ENCODE measurements at regions not wholly inside any gene's neighbourhood (a gene's known extent, or its start where the extent isn't known, plus 50 kb on each side); places are given as distances from the start of the nearest gene placed in this dataset.

- H3K27ac Mint-ChIP-seq (ENCODE audit: unreplicated experiment): no peak overlapping the region
- TF ChIP-seq, protein P1, sequence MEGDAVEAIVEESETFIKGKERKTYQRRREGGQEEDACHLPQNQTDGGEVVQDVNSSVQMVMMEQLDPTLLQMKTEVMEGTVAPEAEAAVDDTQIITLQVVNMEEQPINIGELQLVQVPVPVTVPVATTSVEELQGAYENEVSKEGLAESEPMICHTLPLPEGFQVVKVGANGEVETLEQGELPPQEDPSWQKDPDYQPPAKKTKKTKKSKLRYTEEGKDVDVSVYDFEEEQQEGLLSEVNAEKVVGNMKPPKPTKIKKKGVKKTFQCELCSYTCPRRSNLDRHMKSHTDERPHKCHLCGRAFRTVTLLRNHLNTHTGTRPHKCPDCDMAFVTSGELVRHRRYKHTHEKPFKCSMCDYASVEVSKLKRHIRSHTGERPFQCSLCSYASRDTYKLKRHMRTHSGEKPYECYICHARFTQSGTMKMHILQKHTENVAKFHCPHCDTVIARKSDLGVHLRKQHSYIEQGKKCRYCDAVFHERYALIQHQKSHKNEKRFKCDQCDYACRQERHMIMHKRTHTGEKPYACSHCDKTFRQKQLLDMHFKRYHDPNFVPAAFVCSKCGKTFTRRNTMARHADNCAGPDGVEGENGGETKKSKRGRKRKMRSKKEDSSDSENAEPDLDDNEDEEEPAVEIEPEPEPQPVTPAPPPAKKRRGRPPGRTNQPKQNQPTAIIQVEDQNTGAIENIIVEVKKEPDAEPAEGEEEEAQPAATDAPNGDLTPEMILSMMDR (conservative IDR thresholded peaks at IDR 0.05): no peak
- peaks cover 2% of the 10 kb centered on the region for H3K36me3 Mint-ChIP-seq (ENCODE audit: low read depth)
- H3K27me3 Mint-ChIP-seq (ENCODE audit: low read depth): no peaks in the 10 kb centered on the region
- no peak for DNase-seq (ENCODE audit: low read depth, low spot score)
- H3K4me3 Mint-ChIP-seq: no peak overlapping the region
- H3K4me1 Mint-ChIP-seq: no peaks in the 10 kb centered on the region
- peaks cover 12% of the 10 kb centered on the region for H3K9me3 Mint-ChIP-seq
Measured at GRCh38 chr3:34139566-34139965, 341.1 kb downstream of the PDCD6IP start.

DNA sequence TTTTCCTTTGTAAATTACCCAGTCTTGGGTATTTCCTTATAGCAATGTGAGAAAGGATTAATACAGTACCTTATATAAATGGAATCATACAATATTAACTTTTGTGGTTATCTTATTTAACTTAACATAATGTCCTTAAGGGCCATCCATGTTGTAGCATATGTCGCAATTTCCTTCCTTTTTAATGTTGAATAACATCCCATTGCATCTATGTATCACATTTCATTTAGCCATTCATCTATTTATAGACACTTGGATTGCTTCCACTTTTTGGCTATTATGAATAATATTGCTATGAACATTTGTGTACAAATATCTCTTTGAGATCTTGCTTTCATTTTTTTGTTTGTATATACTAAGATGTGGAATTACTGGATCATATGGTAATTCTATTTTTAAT is 342.2 kb downstream of the PDCD6IP start:
- peaks cover 5% of the 10 kb centered on the region for H3K9me3 Mint-ChIP-seq
- peaks cover 3% of the 10 kb centered on the region for H3K4me1 Mint-ChIP-seq
- no peak overlapping the region for H3K27ac Mint-ChIP-seq (ENCODE audit: unreplicated experiment)
- H3K36me3 Mint-ChIP-seq (ENCODE audit: low read depth): no peaks in the 10 kb centered on the region
- no peak overlapping the region for H3K4me3 Mint-ChIP-seq
- no peaks in the 10 kb centered on the region for H3K27me3 Mint-ChIP-seq (ENCODE audit: low read depth)
- TF ChIP-seq, protein P1 (conservative IDR thresholded peaks at IDR 0.05): no peak
- DNase-seq (ENCODE audit: low read depth, low spot score): no peak

DNA sequence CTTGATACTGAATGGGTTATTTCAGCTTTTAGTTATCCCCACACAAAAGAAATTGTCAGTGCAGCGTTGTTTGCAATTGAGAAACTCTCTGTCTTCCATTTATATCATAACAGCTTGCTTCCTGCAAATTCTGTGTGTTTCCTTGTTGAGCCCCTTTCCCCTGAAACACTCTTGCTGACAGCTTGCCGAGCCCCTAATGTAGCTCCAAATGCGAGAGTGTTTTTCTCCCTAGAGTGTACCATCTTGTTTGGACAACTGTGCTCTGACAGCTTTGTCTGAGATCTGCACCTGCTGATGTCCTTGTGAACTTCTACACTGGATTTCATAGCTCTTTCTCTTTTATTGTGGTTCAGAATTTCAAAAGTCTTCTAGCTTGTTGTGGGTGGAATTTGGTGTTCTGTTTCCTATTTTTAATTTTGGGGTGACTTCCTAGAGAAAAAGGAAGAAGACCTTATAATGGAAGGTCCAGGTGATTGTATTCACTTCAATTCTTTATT is 343.5 kb downstream of the PDCD6IP start:
- Mint-ChIP-seq H3K27me3 (ENCODE audit: low read depth) (no peaks in the 10 kb centered on the region), H3K4me3 (no peak overlapping the region), H3K27ac (ENCODE audit: unreplicated experiment) (no peak overlapping the region), H3K9me3 (peaks cover 3% of the 10 kb centered on the region), H3K36me3 (ENCODE audit: low read depth) (no peaks in the 10 kb centered on the region), H3K4me1 (peaks cover 8% of the 10 kb centered on the region)
- TF ChIP-seq, protein P1 (conservative IDR thresholded peaks at IDR 0.05): no peak
- DNase-seq (ENCODE audit: low read depth, low spot score): no peak

DNA sequence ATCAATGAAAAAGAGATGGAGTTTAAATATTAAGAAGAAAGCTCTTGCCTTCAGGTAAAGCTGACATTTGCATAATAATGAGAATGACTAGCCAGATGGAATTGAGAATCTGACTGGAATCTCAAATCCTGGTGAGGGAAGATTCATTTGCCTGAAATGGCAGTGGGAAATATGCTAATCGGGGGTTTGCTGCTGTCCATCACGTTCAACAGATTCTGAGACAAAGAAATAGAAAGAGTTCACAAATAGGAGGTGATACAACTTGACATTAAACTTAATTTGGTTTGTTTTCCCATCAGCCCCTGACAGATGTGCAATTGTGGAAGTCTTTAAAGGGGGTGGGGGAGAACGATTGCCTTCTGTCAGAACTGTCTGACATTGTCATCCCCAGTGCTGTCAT is 347.4 kb downstream of the PDCD6IP start:
- TF ChIP-seq, protein P1 (conservative IDR thresholded peaks at IDR 0.05): no peak
- Mint-ChIP-seq H3K36me3 (ENCODE audit: low read depth) (no peaks in the 10 kb centered on the region), H3K27ac (ENCODE audit: unreplicated experiment) (no peak overlapping the region)

GRCh38 chr3:34146596-34146995 is 348.2 kb downstream of the PDCD6IP start:
- H3K27me3 Mint-ChIP-seq (ENCODE audit: low read depth): no peaks in the 10 kb centered on the region
- peaks cover 14% of the 10 kb centered on the region for H3K4me1 Mint-ChIP-seq
- H3K9me3 Mint-ChIP-seq: no peaks in the 10 kb centered on the region
- no peak overlapping the region for H3K4me3 Mint-ChIP-seq
- DNase-seq (ENCODE audit: low read depth, low spot score): no peak
- no peak overlapping the region for H3K27ac Mint-ChIP-seq (ENCODE audit: unreplicated experiment)
- H3K36me3 Mint-ChIP-seq (ENCODE audit: low read depth): no peaks in the 10 kb centered on the region
- TF ChIP-seq, protein P1 (conservative IDR thresholded peaks at IDR 0.05): no peak

More for the DNA sequence above, 347.4 kb downstream of the PDCD6IP start:
- Mint-ChIP-seq H3K9me3 (no peaks in the 10 kb centered on the region), H3K4me1 (peaks cover 14% of the 10 kb centered on the region), H3K27me3 (ENCODE audit: low read depth) (no peaks in the 10 kb centered on the region), H3K4me3 (no peak overlapping the region)
- DNase-seq (ENCODE audit: low read depth, low spot score): no peak

DNA sequence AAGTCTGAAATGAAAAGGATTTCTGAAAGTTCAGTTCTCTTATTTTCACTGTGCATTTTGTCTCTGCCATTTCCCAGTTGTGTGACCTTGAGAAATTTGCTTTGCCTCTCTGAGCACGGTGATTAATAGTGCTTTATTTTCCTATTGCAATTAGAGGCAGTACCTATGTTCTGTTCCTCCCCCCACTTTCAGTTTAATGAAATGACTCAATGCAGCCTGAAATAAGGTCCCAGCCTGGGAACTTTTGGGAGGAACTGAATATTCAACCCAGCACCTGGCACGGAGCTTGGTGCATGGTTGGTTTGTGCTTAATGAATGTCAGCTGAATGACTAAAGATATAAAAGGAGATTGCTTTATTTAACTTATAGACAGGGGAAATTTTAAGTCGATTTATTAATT is 352.6 kb downstream of the PDCD6IP start:
- Mint-ChIP-seq H3K36me3 (ENCODE audit: low read depth) (no peaks in the 10 kb centered on the region), H3K27me3 (ENCODE audit: low read depth) (no peaks in the 10 kb centered on the region), H3K4me1 (peaks cover 8% of the 10 kb centered on the region), H3K27ac (ENCODE audit: unreplicated experiment) (no peak overlapping the region), H3K9me3 (peaks cover 2% of the 10 kb centered on the region), H3K4me3 (no peak overlapping the region)
- no peak for DNase-seq (ENCODE audit: low read depth, low spot score)
- TF ChIP-seq, protein P1 (conservative IDR thresholded peaks at IDR 0.05): no peak
